Thymus (tissue), 11 donors: ENCODE measurements at regions not wholly inside any gene's neighbourhood (a gene's known extent, or its start where the extent isn't known, plus 50 kb on each side); places are given as distances from the start of the nearest gene placed in this dataset.
"Not testable (repeated sequence)": the region's sequence is repeated elsewhere in the genome, so short reads cannot be mapped to it uniquely, and the experiment has no call there.

ENCODE experiments used
- DNase-seq, 9 donors: peaks; one replicate each; pipeline ENCODE4 v3.0.0-alpha.2; 2013; ENCODE audit warnings: low spot score in 9 of 9, low read depth in 6 of 9, missing footprints in 1 of 9
- H3K27ac ChIP-seq, 2 donors: one replicate each; pipeline ENCODE4 v1.5.1; 2013; ENCODE audit warnings: control low read depth in 1 of 2, low read depth in 1 of 2, low read length in 1 of 2, mild to moderate bottlenecking in 1 of 2, moderate library complexity in 1 of 2
- H3K27me3 ChIP-seq, 2 donors: one replicate each; pipeline ENCODE4 v1.5.1; 2013; ENCODE audit warnings: low read length in 1 of 2; ENCODE audit not compliant: control insufficient read depth in 2 of 2, insufficient read depth in 1 of 2
- H3K36me3 ChIP-seq, 2 donors: one replicate each; pipeline ENCODE4 v1.5.1; 2013; ENCODE audit warnings: low read length in 1 of 2, mild to moderate bottlenecking in 1 of 2, moderate library complexity in 1 of 2; ENCODE audit not compliant: control insufficient read depth in 2 of 2, insufficient read depth in 2 of 2
- H3K4me1 ChIP-seq, 2 donors: one replicate each; pipeline ENCODE4 v1.5.1; 2013; ENCODE audit warnings: low read length in 2 of 2; ENCODE audit not compliant: control insufficient read depth in 2 of 2, insufficient read depth in 2 of 2
- H3K4me3 ChIP-seq, 2 donors: one replicate each; pipeline ENCODE4 v1.5.1; 2013; ENCODE audit warnings: low read length in 2 of 2, control low read depth in 1 of 2, mild to moderate bottlenecking in 1 of 2
- H3K9me3 ChIP-seq, 2 donors: one replicate each; pipeline ENCODE4 v1.5.1; 2013; ENCODE audit warnings: low read length in 1 of 2, mild to moderate bottlenecking in 1 of 2; ENCODE audit not compliant: control insufficient read depth in 2 of 2, insufficient read depth in 1 of 2
- WGBS: extraction: QIAGEN DNeasy Blood & Tissue Kit; methylation state at CpG from one replicate; pipeline ENCODE4 v1.1.7; 2013; 5-methylcytosine and 5-hydroxymethylcytosine counted together
- donor health status: healthy.

- not testable (repeated sequence) for H3K27me3 ChIP-seq, H3K36me3 ChIP-seq, DNase-seq, H3K9me3 ChIP-seq
- H3K4me3 ChIP-seq, result peak overlapping the region; percentile 53 to 60
- H3K27ac ChIP-seq, result peak overlapping the region in 1 of 2 donors; percentile 76
- WGBS, result 51% methylated on average over 9 of the region's 9 CpGs
- H3K4me1 ChIP-seq, result peaks cover 23 to 43% of the 10 kb centered on the region in 2 donors
These were observed 90.7 kb upstream of the DRD5 start for GRCh38 chr4:9690636-9691237.

- Histone ChIP-seq H3K4me3 (peak overlapping the region; percentile 53 to 60), H3K27ac (peak overlapping the region; percentile 76 to 81), H3K27me3 (no peaks in the 10 kb centered on the region), H3K36me3 (no peaks in the 10 kb centered on the region), H3K9me3 (no peaks in the 10 kb centered on the region), H3K4me1 (peaks cover 23 to 50% of the 10 kb centered on the region in 2 donors)
- DNase-seq, result peak in 7 of 9 donors; percentile 55 to 87 (median 78)
- WGBS, result 2% methylated on average over 56 of the region's 56 CpGs
These were observed 90.0 kb upstream of the DRD5 start for GRCh38 chr4:9691238-9692065.

GRCh38 chr4:9692791-9693491 is 88.5 kb upstream of the DRD5 start:
- not testable (repeated sequence) for H3K27me3 ChIP-seq, H3K4me3 ChIP-seq, H3K9me3 ChIP-seq, H3K36me3 ChIP-seq
- peak in 5 of 9 donors; percentile 56 to 77 (median 65) for DNase-seq
- Histone ChIP-seq H3K4me1 (peaks cover 23 to 55% of the 10 kb centered on the region in 2 donors), H3K27ac (peak overlapping the region; percentile 76 to 78)
- WGBS, result 25% methylated on average over 5 of the region's 5 CpGs

DNA sequence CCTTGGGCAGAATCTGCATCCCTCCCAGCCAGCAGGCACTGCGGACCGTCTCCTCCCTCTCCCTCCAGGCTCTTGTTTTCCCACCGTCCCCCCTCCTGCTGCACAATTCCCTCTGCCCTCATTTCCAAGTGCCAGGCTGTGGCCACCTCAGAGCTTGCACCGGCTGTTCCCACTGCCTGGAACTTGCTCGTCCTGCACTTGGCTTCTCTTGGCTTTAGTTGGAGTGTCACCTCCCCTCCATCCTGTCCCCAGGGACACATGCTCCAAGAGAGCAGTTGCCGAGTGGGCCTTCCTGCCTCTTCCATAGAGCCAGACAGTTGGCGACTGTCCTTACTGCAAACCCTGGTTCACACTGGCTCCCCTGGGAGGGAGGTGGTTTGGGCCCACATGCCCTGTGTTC is 87.0 kb upstream of the DRD5 start:
- not testable (repeated sequence) for DNase-seq, H3K36me3 ChIP-seq, H3K4me3 ChIP-seq, H3K9me3 ChIP-seq, H3K27me3 ChIP-seq
- peaks cover 23 to 55% of the 10 kb centered on the region in 2 donors for H3K4me1 ChIP-seq
- H3K27ac ChIP-seq, result peak overlapping the region in 1 of 2 donors; percentile 76
- 98% methylated on average over 7 of the region's 7 CpGs for WGBS

DNA sequence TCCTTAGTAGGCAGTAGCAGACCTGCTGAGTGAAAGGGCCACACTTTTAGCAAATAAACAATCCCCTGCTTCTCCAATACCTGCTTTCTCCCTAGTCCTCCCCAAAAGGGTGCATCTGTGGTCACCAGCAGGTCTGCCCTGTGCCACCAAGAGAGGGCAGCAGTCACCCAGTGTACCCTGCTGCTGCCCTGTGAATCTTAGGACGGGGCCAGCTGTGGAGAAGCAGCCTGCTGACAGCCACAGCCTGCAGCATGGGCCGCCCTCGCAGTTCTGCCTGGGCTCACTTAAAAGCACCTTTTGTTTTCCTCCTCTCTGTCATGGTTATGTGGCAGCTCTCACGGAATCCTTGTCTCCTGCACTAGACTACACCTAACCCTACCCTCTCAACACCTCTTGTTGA is 85.4 kb upstream of the DRD5 start:
- DNase-seq, result peak in 4 of 9 donors; percentile 41 to 65 (median 53)
- not testable (repeated sequence) for H3K27ac ChIP-seq, H3K27me3 ChIP-seq, H3K4me3 ChIP-seq, H3K36me3 ChIP-seq
- 21% methylated on average over 4 of the region's 4 CpGs for WGBS
- Histone ChIP-seq H3K4me1 (peaks cover 20 to 61% of the 10 kb centered on the region in 2 donors), H3K9me3 (peaks cover 3 to 15% of the 10 kb centered on the region in 2 donors)

- Histone ChIP-seq H3K4me1 (peaks cover 18 to 62% of the 10 kb centered on the region in 2 donors), H3K9me3 (peaks cover 3 to 15% of the 10 kb centered on the region in 2 donors)
- not testable (repeated sequence) for H3K36me3 ChIP-seq, H3K27ac ChIP-seq, H3K4me3 ChIP-seq, DNase-seq, H3K27me3 ChIP-seq
- 93% methylated on average over 5 of the region's 5 CpGs for WGBS
These were observed 84.9 kb upstream of the DRD5 start for GRCh38 chr4:9696561-9696960.

GRCh38 chr4:9702019-9702418 is 79.4 kb upstream of the DRD5 start:
- Histone ChIP-seq H3K9me3 (peaks cover 3 to 15% of the 10 kb centered on the region in 2 donors), H3K27ac (peak overlapping the region in 1 of 2 donors; percentile 71), H3K4me1 (peaks cover 8 to 38% of the 10 kb centered on the region in 2 donors)
- H3K27me3 ChIP-seq, H3K36me3 ChIP-seq, H3K4me3 ChIP-seq: not testable (repeated sequence)
- WGBS, result 26% methylated on average over 6 of the region's 6 CpGs
- peak in 2 of 9 donors; percentile 39 to 65 for DNase-seq

- H3K27ac ChIP-seq, H3K27me3 ChIP-seq, DNase-seq, H3K36me3 ChIP-seq, H3K4me3 ChIP-seq: not testable (repeated sequence)
- 98% methylated on average over 9 of the region's 9 CpGs for WGBS
- peaks cover 1 to 10% of the 10 kb centered on the region in 2 donors for H3K9me3 ChIP-seq
- H3K4me1 ChIP-seq, result peaks cover 8 to 38% of the 10 kb centered on the region in 2 donors
These were observed 78.7 kb upstream of the DRD5 start for GRCh38 chr4:9702696-9703095.

- peak overlapping the region; percentile 36 to 46 for H3K27ac ChIP-seq
- H3K27me3 ChIP-seq, result no peaks in the 10 kb centered on the region
- peak in 6 of 9 donors; percentile 65 to 82 (median 73) for DNase-seq
- H3K4me3 ChIP-seq, result no peak overlapping the region
- 1% methylated on average over 11 of the region's 11 CpGs for WGBS
- no peaks in the 10 kb centered on the region for H3K36me3 ChIP-seq
- H3K9me3 ChIP-seq, result peaks cover 0 to 8% of the 10 kb centered on the region in 2 donors
- peaks cover 8 to 38% of the 10 kb centered on the region in 2 donors for H3K4me1 ChIP-seq
These were observed 78.0 kb upstream of the DRD5 start for GRCh38 chr4:9703391-9703790.
